ENCODE measurements at regions not wholly inside any gene's neighbourhood (a gene's known extent, or its start where the extent isn't known, plus 50 kb on each side); places are given as distances from the start of the nearest gene placed in this dataset.

DNA sequence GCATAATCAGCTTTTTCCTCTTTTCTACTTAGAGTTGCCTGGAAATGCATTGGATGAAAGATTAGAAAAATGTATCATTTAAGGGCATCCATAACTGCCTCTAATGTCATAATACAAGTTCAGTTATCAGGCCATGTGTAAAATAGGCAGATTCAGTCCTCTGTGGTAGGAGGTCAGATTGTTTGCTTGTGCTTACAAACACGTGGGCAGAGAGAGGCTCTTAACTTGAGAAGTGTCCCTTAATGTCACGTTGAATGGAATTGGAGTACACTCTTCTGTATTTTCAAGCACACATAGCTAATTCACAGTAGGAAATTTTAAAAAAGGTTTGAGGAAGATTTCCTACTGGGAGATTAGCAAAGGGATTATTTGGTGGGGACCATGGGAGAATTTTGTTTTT, 359.8 kb upstream of the MTPN start:
- TF ChIP-seq, protein P1, sequence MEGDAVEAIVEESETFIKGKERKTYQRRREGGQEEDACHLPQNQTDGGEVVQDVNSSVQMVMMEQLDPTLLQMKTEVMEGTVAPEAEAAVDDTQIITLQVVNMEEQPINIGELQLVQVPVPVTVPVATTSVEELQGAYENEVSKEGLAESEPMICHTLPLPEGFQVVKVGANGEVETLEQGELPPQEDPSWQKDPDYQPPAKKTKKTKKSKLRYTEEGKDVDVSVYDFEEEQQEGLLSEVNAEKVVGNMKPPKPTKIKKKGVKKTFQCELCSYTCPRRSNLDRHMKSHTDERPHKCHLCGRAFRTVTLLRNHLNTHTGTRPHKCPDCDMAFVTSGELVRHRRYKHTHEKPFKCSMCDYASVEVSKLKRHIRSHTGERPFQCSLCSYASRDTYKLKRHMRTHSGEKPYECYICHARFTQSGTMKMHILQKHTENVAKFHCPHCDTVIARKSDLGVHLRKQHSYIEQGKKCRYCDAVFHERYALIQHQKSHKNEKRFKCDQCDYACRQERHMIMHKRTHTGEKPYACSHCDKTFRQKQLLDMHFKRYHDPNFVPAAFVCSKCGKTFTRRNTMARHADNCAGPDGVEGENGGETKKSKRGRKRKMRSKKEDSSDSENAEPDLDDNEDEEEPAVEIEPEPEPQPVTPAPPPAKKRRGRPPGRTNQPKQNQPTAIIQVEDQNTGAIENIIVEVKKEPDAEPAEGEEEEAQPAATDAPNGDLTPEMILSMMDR (IDR thresholded peaks at IDR 0.05) = no peak
- Mint-ChIP-seq H3K27ac (no peak overlapping the region), H3K27me3 (ENCODE audit: low read depth, poor library complexity) (no peaks in the 10 kb centered on the region), H3K4me3 (no peak overlapping the region), H3K4me1 (peaks cover 5% of the 10 kb centered on the region), H3K36me3 (ENCODE audit: low read depth) (no peaks in the 10 kb centered on the region), H3K9me3 (no peaks in the 10 kb centered on the region)
- no peak for DNase-seq

DNA sequence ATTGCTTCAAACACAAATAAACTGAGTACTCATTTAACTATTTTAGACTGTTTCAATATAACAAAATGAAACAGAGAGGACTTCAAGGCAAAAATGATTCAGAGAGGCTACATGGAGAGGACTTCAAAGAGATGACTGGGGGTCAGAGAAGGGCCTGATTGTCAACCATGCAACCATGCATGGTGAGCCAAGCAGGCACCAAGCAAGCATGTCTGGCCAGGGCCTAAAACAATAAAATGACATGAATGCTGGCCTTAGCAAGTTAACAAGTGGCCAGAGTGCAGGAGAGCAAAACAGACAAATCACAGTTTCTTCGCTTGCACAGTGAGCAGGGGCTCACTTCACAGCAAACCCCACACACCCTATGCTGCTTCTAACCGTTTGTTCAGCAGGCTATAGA, 356.5 kb upstream of the MTPN start:
- H3K36me3 Mint-ChIP-seq (ENCODE audit: low read depth) = no peaks in the 10 kb centered on the region
- no peak for DNase-seq
- H3K4me3 Mint-ChIP-seq = no peak overlapping the region
- H3K4me1 Mint-ChIP-seq = peaks cover 5% of the 10 kb centered on the region
- H3K27ac Mint-ChIP-seq = no peak overlapping the region
- no peaks in the 10 kb centered on the region for H3K27me3 Mint-ChIP-seq (ENCODE audit: low read depth, poor library complexity)
- H3K9me3 Mint-ChIP-seq = no peaks in the 10 kb centered on the region
- TF ChIP-seq, protein P1 (IDR thresholded peaks at IDR 0.05) = no peak

DNA sequence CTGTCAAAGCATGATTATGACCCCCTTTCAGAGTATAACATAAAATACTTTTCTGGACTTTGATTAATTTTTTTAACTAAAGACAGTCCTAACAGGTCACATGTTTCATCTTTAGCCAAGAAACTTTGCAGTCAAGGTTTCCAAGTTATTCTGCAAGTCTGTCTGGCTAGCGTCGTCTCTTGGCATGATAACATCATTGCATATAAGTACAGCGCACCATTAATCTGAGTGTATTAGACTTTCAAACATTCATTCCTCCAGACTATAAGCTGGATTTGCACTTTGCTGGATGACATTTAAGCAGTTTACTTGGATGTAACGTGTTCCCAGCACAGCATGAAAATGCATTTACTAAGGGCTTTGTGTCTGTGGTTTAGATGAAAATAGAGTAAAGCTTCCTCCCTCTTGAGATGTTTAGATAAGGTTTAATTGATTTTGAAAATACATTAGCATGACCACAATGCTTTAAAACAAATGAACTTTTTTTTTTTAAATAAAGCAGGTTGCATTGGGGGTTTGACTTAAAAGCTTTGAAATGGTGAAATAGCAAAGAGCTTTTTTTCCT, 349.0 kb upstream of the MTPN start:
- H3K27me3 Mint-ChIP-seq (ENCODE audit: low read depth, poor library complexity) = no peaks in the 10 kb centered on the region
- no peak overlapping the region for H3K27ac Mint-ChIP-seq
- H3K36me3 Mint-ChIP-seq (ENCODE audit: low read depth) = no peaks in the 10 kb centered on the region
- TF ChIP-seq, protein P1 (IDR thresholded peaks at IDR 0.05) = no peak
- peaks cover 12% of the 10 kb centered on the region for H3K4me1 Mint-ChIP-seq
- H3K4me3 Mint-ChIP-seq = no peak overlapping the region
- no peaks in the 10 kb centered on the region for H3K9me3 Mint-ChIP-seq
- no peak for DNase-seq

DNA sequence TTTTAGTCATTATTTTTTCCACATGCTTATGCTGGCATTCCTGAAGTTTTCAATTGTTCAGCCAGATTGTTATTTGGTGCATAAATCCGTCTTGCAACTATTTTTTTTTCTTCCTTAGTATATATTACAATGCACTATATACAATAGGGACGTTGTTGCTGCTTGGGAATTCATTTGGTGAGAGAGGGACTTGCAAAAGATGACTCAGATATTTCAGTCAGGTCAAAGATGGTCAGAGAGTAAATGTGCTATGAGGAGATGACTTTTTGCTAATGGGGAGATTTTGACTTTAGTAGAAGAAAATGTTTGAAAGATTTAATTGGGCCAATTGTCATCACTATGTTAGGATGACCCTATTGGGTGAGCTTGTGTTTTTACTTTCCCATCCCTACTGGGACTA, 348.4 kb upstream of the MTPN start:
- H3K27ac Mint-ChIP-seq = no peak overlapping the region
- no peak for DNase-seq
- H3K27me3 Mint-ChIP-seq (ENCODE audit: low read depth, poor library complexity) = no peaks in the 10 kb centered on the region
- H3K36me3 Mint-ChIP-seq (ENCODE audit: low read depth) = no peaks in the 10 kb centered on the region
- H3K4me1 Mint-ChIP-seq = peaks cover 12% of the 10 kb centered on the region
- TF ChIP-seq, protein P1 (IDR thresholded peaks at IDR 0.05) = no peak
- H3K4me3 Mint-ChIP-seq = no peak overlapping the region
- H3K9me3 Mint-ChIP-seq = no peaks in the 10 kb centered on the region

DNA sequence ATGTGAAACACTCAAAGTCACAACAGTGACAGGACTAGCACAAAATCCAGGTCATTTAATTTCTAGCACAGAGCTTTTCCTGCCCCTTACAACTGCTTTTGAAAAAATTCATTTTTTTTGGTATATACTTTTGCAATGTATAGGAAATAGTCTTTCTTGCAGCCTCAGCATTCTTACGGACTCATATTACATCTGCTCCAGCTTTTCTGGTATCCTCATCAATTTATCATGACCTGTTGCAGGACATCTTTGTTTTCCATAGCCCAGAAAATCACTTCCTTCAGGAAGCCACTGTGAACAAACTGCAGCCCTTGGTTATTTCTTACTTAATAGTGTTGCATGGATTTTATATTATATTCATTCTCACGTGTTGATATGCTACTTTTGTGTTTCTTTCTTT, 347.9 kb upstream of the MTPN start:
- no peak for DNase-seq
- Mint-ChIP-seq H3K4me1 (peaks cover 12% of the 10 kb centered on the region), H3K4me3 (no peak overlapping the region), H3K27ac (no peak overlapping the region), H3K36me3 (ENCODE audit: low read depth) (no peaks in the 10 kb centered on the region), H3K27me3 (ENCODE audit: low read depth, poor library complexity) (no peaks in the 10 kb centered on the region), H3K9me3 (no peaks in the 10 kb centered on the region)
- TF ChIP-seq, protein P1 (IDR thresholded peaks at IDR 0.05) = no peak

DNA sequence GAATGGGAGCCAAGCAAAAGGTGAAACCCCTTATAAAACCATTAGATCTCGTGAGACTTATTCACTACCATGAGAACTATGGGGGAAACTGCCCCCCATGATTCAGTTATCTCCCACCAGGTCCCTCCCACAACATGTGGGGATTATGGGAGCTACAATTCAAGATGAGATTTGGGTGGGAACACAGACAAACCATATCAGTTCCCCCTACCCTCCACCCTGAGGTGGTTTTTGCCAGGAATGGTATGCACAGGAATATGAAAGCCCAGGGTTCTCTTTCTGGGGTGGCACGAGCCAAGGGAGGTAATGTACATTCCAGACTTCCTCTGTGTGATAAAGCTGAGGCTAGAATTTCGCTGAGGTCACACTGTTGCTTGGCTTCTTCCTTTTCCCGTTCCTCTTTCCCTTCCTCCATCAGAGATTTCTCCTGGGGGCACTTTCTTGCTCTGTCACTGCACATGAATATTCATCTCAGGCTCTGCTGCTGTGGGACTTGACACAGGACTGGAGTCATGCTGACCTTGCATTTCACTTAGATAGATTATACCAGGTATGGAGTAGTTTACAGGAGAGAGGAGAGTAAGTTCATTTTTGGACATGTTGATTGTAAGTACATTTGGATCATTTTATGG, 347.0 kb upstream of the MTPN start:
- H3K27me3 Mint-ChIP-seq (ENCODE audit: low read depth, poor library complexity) = no peaks in the 10 kb centered on the region
- DNase-seq = no peak
- H3K36me3 Mint-ChIP-seq (ENCODE audit: low read depth) = no peaks in the 10 kb centered on the region
- TF ChIP-seq, protein P1 (IDR thresholded peaks at IDR 0.05) = no peak
- H3K9me3 Mint-ChIP-seq = no peaks in the 10 kb centered on the region
- peaks cover 12% of the 10 kb centered on the region for H3K4me1 Mint-ChIP-seq
- no peak overlapping the region for H3K4me3 Mint-ChIP-seq
- no peak overlapping the region for H3K27ac Mint-ChIP-seq
